ENCODE measurements at regions not wholly inside any gene's neighbourhood (a gene's known extent, or its start where the extent isn't known, plus 50 kb on each side); places are given as distances from the start of the nearest gene placed in this dataset.

DNA sequence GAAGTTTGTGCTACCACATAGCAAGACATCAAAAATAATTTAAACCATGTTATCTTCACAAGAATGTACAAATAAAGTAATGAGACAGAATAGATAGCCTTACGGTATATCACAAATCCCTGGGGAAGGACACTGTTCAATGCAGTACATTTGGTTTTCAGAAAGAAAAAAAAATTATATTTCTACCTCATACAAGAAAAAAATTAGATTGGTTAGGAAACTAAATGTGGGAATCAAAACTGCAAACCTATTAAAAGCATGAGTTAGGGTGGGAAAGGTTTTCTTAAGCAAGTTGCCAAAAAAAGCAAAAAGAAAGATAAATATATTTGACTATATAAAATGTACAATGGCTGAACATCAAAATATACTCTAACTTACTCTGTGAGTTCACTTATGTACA, 201.9 kb upstream of the NREP start:
- TF ChIP-seq, protein P1, sequence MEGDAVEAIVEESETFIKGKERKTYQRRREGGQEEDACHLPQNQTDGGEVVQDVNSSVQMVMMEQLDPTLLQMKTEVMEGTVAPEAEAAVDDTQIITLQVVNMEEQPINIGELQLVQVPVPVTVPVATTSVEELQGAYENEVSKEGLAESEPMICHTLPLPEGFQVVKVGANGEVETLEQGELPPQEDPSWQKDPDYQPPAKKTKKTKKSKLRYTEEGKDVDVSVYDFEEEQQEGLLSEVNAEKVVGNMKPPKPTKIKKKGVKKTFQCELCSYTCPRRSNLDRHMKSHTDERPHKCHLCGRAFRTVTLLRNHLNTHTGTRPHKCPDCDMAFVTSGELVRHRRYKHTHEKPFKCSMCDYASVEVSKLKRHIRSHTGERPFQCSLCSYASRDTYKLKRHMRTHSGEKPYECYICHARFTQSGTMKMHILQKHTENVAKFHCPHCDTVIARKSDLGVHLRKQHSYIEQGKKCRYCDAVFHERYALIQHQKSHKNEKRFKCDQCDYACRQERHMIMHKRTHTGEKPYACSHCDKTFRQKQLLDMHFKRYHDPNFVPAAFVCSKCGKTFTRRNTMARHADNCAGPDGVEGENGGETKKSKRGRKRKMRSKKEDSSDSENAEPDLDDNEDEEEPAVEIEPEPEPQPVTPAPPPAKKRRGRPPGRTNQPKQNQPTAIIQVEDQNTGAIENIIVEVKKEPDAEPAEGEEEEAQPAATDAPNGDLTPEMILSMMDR (IDR thresholded peaks at IDR 0.05) = no peak
- TF ChIP-seq POLR2A (IDR thresholded peaks at IDR 0.05) = no peak
